LoVo (cell line): ENCODE measurements at regions not wholly inside any gene's neighbourhood (a gene's known extent, or its start where the extent isn't known, plus 50 kb on each side); places are given as distances from the start of the nearest gene placed in this dataset.

Experiments used
- DNase-seq: peaks from one replicate; pipeline ENCODE4 v3.0.0-alpha.2; 2016; ENCODE audit warnings: low spot score

GRCh38 chr1:218642033-218642948 is 297.2 kb downstream of the TGFB2 start:
- no peak for DNase-seq

DNA sequence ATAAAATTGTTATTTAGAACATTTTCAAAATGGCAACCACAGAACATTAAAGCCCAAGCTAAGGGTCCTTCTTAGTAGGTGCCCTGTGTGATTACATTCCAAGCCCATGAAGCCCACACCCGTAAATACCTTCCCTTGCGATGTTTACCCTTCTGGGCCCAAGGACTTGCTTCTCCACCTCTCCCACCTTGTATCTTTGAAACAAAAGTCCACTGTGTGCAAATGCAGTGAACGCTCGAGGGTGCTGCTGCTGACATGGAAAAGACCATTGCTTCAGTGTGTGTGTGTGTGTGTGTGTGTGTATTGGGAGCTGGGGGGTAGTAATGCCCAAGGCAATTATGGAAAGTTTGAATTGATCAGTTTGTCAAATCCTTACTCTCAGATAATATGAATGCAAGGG is 298.1 kb downstream of the TGFB2 start:
- no peak for DNase-seq

GRCh38 chr1:218643926-218644325 is 298.8 kb downstream of the TGFB2 start:
- DNase-seq = no peak

DNA sequence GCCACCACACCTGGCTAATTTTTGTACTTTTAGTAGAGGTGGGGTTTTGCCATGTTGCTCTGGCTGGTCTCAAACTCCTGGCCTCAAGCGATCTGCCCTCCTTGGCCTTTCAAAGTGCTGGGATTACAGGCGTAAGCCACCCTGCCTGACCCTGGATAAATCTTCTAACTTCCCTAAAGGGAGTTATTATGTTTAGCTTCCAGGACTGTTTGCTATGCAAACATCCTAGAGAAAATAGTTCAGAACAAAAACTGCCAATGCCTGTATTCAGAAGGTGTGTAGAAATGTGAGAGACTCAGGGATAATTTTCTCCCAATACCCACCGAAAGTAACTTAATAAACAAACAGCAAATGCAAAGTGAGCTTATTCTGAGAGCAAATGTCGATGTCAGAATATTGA is 301.2 kb downstream of the TGFB2 start:
- DNase-seq = no peak

DNA sequence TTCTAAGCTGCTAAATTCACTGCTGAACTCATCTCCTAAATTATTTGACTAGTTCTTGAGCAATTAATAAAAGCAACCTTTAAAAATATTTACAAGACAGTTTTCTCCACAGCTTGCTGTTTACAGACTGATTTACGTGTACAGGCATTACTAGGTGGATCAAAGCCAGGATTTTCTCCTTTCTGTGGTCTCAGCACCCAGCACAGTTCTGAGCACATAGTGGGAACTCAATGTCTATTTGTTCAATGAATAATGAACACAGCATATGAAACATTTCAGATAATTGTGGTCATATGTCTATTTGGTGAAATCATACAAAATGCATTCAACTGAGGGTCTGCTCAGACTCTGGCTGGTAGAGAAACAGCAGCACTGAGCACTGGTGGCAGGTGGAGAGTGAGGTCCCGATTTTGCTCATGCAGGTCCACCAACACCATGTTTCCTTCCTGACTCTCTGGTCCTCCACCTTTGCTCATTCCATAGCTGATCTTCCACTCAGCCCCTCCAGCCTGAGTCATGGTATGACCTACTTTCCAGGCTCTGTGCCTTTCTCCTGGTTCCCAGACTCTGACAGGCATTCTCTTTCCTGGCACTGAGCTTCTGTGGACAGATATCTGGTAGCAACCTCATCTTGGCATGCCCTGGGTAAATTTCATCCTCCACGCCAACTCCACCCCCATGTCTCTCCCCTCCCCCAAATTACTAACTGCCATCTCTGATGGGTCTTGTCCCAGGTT is 311.3 kb downstream of the TGFB2 start:
- DNase-seq = no peak

DNA sequence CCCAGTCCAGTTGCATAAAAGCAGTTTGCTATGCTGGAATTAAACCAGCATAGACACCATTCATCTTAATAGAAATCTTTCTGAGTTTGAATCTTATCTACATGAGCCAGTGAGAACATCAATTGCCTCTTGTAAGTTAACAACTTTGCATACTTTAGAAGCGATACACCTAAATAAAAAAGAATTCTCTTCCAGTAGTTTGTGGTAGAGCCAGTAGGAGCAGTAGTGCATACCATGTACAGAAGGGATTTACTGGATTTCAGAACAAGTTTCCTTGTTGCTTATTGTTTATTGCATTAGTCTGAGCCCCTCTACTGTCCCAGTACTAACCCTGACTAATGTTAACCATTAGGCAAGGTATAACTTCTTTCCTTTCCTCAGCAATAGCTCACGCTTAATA is 313.1 kb downstream of the TGFB2 start:
- no peak for DNase-seq

GRCh38 chr1:218658899-218659298 is 313.8 kb downstream of the TGFB2 start:
- peak; percentile 37 for DNase-seq

- no peak for DNase-seq
These were observed 315.0 kb downstream of the TGFB2 start for GRCh38 chr1:218659911-218660677.

GRCh38 chr1:218660678-218661053 is 315.5 kb downstream of the TGFB2 start:
- DNase-seq = peak; percentile 66

GRCh38 chr1:218661411-218661810 is 316.3 kb downstream of the TGFB2 start:
- no peak for DNase-seq

- no peak for DNase-seq
These were observed 319.4 kb downstream of the TGFB2 start for GRCh38 chr1:218664385-218665170.

DNA sequence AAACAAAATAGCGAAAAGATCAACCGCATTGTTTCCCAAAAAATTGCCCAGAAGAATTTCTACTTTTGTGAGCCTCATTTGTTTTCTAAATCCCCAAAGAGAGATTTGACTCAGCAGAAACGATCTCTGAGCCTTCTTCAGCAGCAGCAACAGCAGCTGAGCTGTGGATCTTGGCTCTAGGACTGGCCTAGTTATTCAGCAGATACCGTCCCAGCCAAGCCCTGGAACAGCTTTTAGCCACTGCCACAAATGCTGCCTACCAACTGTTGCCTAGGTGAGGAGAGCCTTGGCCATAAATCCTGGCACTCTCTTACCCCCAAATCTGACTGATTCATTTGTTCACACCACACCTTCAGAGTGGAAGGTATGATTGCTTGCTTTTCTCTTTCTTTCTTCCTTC is 320.1 kb downstream of the TGFB2 start:
- peak; percentile 19 for DNase-seq

DNA sequence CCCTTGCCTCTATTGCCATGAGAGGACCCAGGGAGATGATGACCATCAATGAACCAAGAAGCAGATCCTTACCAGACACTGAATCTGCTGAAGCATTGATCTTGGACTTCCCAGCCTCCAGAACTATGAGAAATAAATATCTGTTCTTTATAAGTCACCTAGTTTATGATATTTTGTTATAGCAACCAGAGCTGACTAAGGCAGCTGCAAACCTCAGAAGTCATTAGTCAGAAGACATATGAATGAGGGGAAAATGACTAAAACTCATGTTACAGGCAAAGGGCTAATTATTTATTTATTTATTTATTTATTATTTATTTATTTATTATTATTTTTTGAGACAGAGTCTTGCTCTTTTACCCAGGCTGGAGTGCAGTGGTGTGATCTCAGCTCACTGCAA is 321.1 kb downstream of the TGFB2 start:
- no peak for DNase-seq

- DNase-seq = no peak
These were observed 322.8 kb downstream of the TGFB2 start for GRCh38 chr1:218667781-218668516.

DNA sequence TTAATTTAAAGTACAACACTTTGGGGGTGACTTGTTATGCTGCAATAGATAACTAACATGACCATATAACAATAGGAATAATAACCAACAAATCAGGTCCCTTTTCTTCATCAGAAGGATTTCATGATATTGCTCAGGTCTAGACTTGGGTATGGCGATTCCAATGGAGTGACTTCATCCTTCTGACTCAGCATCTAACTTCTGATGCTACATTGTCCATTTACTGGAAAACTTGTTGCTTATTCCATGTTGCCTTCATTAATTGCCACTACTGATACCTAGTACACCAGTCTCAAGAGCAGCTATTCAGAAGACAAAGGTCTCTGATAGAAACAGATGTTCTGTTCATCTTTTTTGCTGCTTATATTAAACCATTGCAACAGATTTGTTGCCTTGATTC is 324.3 kb downstream of the TGFB2 start:
- no peak for DNase-seq

DNA sequence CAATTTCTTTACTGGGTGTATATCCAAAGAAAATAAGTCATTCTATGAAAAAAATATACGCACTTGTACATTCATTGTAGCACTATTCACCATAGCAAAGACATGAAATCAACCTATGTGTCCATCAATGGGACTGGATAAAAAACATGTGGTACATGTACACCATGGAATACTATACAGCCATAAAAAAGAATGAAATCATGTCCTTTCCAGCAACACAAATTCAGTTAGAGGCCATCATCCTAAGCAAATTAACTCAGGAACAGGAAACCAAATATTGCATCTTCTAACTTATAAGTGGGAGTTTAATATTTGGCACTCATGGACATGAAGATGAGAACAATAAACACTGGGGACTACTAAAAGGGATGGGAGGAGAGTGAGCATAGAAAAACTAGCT is 325.7 kb downstream of the TGFB2 start:
- no peak for DNase-seq

DNA sequence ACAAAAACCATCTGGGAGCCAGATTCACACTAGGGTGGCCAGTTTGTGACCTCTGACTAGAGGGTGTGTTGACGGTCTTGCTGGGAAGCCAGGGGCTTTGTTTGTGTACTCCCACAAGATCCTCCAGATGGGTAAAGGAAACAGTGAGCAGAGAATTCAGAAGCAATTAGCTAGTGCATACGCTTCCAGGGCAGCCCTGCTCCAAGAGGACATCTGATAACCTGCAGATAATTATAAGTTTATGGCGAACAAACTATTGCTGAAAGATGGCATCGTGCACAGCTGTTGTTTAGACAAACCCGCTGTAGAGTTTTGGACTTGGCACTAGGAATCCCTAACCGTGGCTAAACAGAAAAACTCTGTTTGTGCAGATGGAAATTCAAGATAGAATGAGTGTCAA is 326.4 kb downstream of the TGFB2 start:
- no peak for DNase-seq

DNA sequence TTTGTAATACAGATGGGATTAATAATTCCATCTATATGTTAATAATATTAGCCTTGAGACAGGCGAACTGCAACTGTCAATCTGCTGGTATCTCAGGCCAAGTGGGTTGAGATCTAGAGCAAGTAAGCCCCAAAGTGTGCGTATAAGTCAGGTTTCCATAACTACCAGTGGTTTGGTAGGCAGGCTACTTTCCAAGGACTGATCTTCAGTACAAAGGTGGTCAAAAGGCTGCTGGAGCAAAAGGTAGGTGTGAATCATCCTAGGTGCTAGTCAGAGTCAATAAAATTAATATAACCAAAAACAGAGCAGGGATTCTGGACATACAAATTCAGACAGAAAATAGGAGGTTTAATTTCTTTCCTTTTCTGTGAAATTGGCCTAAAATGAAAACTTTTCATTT is 328.0 kb downstream of the TGFB2 start:
- no peak for DNase-seq

DNA sequence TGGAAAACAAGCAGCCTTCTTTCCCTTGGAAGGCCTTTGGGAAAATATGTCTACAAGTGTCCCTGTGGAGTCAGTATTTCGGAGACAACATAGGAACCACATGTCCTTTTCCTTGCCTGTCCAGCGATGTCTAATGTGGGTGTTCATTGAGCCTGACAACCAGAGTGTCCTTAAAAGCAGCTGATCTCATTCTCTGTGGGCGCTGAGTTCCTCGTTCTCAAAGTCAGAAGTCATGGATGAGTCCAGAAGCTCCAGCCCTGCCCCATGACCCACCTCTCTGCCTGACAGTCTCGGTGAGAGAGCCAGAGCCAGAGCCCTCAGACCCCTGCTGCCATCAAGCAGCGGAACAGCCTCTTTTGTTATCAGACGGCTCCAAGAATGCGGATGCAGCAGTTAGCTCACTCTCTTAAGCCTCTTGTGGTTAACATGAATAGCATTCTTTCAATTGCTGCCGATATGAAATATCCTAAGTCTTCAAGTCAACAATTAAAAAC is 329.2 kb downstream of the TGFB2 start:
- peak; percentile 76 for DNase-seq

DNA sequence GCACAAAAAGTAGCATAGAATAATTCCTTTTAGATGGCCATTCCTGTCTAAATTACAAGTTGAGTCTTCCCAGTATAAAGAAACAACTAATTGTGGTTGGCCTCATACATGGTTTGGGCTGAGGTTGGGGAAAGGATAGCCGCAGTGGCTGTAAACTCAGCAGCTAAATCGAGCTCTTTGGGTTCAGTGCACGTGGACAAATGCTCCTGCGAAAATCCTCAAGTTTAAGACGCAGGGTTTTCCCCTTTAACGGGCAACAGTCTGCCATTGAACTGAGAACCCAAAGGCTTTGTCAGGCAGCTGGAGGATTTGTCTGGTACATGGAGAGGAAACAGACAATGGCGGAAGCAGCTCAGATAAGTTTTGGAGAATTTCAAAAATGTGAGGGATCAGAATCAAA is 331.9 kb downstream of the TGFB2 start:
- DNase-seq = no peak

DNA sequence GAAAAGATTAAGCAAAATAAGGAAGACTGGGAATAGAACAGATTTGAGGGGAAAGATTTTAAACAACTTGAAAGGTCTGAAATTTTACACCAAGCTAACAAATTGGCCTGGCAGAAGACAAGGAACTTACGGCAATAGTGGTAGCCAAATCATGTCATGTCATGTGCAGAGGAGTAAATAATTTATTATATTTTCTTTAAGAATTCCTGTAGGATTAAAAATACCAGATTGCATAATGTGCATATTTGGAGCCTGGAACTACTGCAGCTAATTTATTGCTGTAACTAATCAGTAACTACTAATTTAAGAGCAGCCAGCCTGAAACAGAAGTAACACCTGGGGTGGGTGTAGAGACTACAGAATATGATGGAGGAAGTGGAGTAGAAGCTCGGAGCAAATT is 334.3 kb downstream of the TGFB2 start:
- DNase-seq = no peak
